Neuron (in vitro differentiated cells): ENCODE measurements at regions not wholly inside any gene's neighbourhood (a gene's known extent, or its start where the extent isn't known, plus 50 kb on each side); places are given as distances from the start of the nearest gene placed in this dataset.

ENCODE experiments used
- H2AFZ ChIP-seq: one replicate; pipeline ENCODE4 v1.6.1; 2013; ENCODE audit warnings: low read depth, mild to moderate bottlenecking, inconsistent platforms, low read length, moderate library complexity
- H3K27me3 ChIP-seq: one replicate; pipeline ENCODE4 v1.6.1; 2013; ENCODE audit warnings: low read length; ENCODE audit not compliant: insufficient read depth
- H3K36me3 ChIP-seq: one replicate; pipeline ENCODE4 v1.6.1; 2013; ENCODE audit warnings: low read length; ENCODE audit not compliant: insufficient read depth
- H3K4me1 ChIP-seq: one replicate; pipeline ENCODE4 v1.6.1; 2013; ENCODE audit warnings: low read length; ENCODE audit not compliant: insufficient read depth
- H3K4me3 ChIP-seq: 2 replicates; pipeline ENCODE4 v1.5.1; 2013; ENCODE audit warnings: mild to moderate bottlenecking, low read length, moderate library complexity
- H3K9me3 ChIP-seq: one replicate; pipeline ENCODE4 v1.6.1; 2013; ENCODE audit warnings: low read length

GRCh38 chr3:99211309-99211708 lies 309.8 kb upstream of the DCBLD2 start:
- Histone ChIP-seq H3K9me3 (no peaks in the 10 kb centered on the region), H3K4me1 (no peaks in the 10 kb centered on the region), H3K36me3 (no peaks in the 10 kb centered on the region), H2AFZ (no peak overlapping the region), H3K27me3 (no peaks in the 10 kb centered on the region), H3K4me3 (no peak overlapping the region)

GRCh38 chr3:99199021-99199420 lies 297.5 kb upstream of the DCBLD2 start:
- no peaks in the 10 kb centered on the region for H3K36me3 ChIP-seq
- no peaks in the 10 kb centered on the region for H3K27me3 ChIP-seq
- no peaks in the 10 kb centered on the region for H3K4me1 ChIP-seq
- no peaks in the 10 kb centered on the region for H3K9me3 ChIP-seq
- no peak overlapping the region for H3K4me3 ChIP-seq
- no peak overlapping the region for H2AFZ ChIP-seq

GRCh38 chr3:99191186-99191585 lies 289.7 kb upstream of the DCBLD2 start:
- no peak overlapping the region for H3K4me3 ChIP-seq
- no peaks in the 10 kb centered on the region for H3K36me3 ChIP-seq
- no peaks in the 10 kb centered on the region for H3K4me1 ChIP-seq
- H3K9me3 ChIP-seq = no peaks in the 10 kb centered on the region
- no peaks in the 10 kb centered on the region for H3K27me3 ChIP-seq
- no peak overlapping the region for H2AFZ ChIP-seq

GRCh38 chr3:99188936-99189335 lies 287.4 kb upstream of the DCBLD2 start:
- H3K4me1 ChIP-seq = no peaks in the 10 kb centered on the region
- no peaks in the 10 kb centered on the region for H3K36me3 ChIP-seq
- no peak overlapping the region for H3K4me3 ChIP-seq
- no peaks in the 10 kb centered on the region for H3K27me3 ChIP-seq
- no peaks in the 10 kb centered on the region for H3K9me3 ChIP-seq
- H2AFZ ChIP-seq = no peak overlapping the region

- no peaks in the 10 kb centered on the region for H3K9me3 ChIP-seq
- H3K4me3 ChIP-seq = no peak overlapping the region
- no peaks in the 10 kb centered on the region for H3K36me3 ChIP-seq
- no peaks in the 10 kb centered on the region for H3K4me1 ChIP-seq
- no peaks in the 10 kb centered on the region for H3K27me3 ChIP-seq
- no peak overlapping the region for H2AFZ ChIP-seq
Observed at GRCh38 chr3:99186016-99186415, 284.5 kb upstream of the DCBLD2 start.

- no peak overlapping the region for H3K4me3 ChIP-seq
- H3K4me1 ChIP-seq = no peaks in the 10 kb centered on the region
- no peak overlapping the region for H2AFZ ChIP-seq
Observed at GRCh38 chr3:99176169-99176964, 274.9 kb upstream of the DCBLD2 start.

GRCh38 chr3:99175276-99175812 lies 273.8 kb upstream of the DCBLD2 start:
- H3K36me3 ChIP-seq = no peaks in the 10 kb centered on the region
- H3K9me3 ChIP-seq = no peaks in the 10 kb centered on the region
- H3K4me3 ChIP-seq = no peak overlapping the region
- H3K4me1 ChIP-seq = no peaks in the 10 kb centered on the region
- no peak overlapping the region for H2AFZ ChIP-seq
- H3K27me3 ChIP-seq = no peaks in the 10 kb centered on the region

More at GRCh38 chr3:99176169-99176964, 274.9 kb upstream of the DCBLD2 start:
- Histone ChIP-seq H3K9me3 (no peaks in the 10 kb centered on the region), H3K36me3 (no peaks in the 10 kb centered on the region), H3K27me3 (no peaks in the 10 kb centered on the region)

- no peak overlapping the region for H2AFZ ChIP-seq
- no peaks in the 10 kb centered on the region for H3K9me3 ChIP-seq
- no peak overlapping the region for H3K4me3 ChIP-seq
- H3K4me1 ChIP-seq = no peaks in the 10 kb centered on the region
- H3K27me3 ChIP-seq = no peaks in the 10 kb centered on the region
- no peaks in the 10 kb centered on the region for H3K36me3 ChIP-seq
Observed at GRCh38 chr3:99172736-99173657, 271.5 kb upstream of the DCBLD2 start.

GRCh38 chr3:99171800-99172199 lies 270.3 kb upstream of the DCBLD2 start:
- Histone ChIP-seq H3K36me3 (no peaks in the 10 kb centered on the region), H3K4me1 (no peaks in the 10 kb centered on the region), H3K9me3 (no peaks in the 10 kb centered on the region), H3K27me3 (no peaks in the 10 kb centered on the region), H2AFZ (no peak overlapping the region), H3K4me3 (no peak overlapping the region)

GRCh38 chr3:99170867-99171517 lies 269.5 kb upstream of the DCBLD2 start:
- Histone ChIP-seq H3K27me3 (no peaks in the 10 kb centered on the region), H2AFZ (no peak overlapping the region), H3K9me3 (no peaks in the 10 kb centered on the region), H3K4me1 (no peaks in the 10 kb centered on the region), H3K4me3 (no peak overlapping the region), H3K36me3 (no peaks in the 10 kb centered on the region)

GRCh38 chr3:99167071-99167470 lies 265.6 kb upstream of the DCBLD2 start:
- H3K4me3 ChIP-seq = no peak overlapping the region
- no peaks in the 10 kb centered on the region for H3K36me3 ChIP-seq
- H2AFZ ChIP-seq = no peak overlapping the region
- H3K4me1 ChIP-seq = no peaks in the 10 kb centered on the region
- no peaks in the 10 kb centered on the region for H3K27me3 ChIP-seq
- H3K9me3 ChIP-seq = no peaks in the 10 kb centered on the region

- H2AFZ ChIP-seq = no peak overlapping the region
- H3K27me3 ChIP-seq = no peaks in the 10 kb centered on the region
- no peaks in the 10 kb centered on the region for H3K36me3 ChIP-seq
- H3K4me3 ChIP-seq = no peak overlapping the region
- peaks cover 4% of the 10 kb centered on the region for H3K9me3 ChIP-seq
- no peaks in the 10 kb centered on the region for H3K4me1 ChIP-seq
Observed at GRCh38 chr3:99163314-99163713, 261.8 kb upstream of the DCBLD2 start.
